SHP77 treated with DMSO at 0.1 percent for 48 hours (cell line): ENCODE measurements at regions not wholly inside any gene's neighbourhood (a gene's known extent, or its start where the extent isn't known, plus 50 kb on each side); places are given as distances from the start of the nearest gene placed in this dataset.

Source experiments
- DNase-seq: peaks from one replicate; lab custom pipeline; 2025; lab: John Stamatoyannopoulos, UW

DNA sequence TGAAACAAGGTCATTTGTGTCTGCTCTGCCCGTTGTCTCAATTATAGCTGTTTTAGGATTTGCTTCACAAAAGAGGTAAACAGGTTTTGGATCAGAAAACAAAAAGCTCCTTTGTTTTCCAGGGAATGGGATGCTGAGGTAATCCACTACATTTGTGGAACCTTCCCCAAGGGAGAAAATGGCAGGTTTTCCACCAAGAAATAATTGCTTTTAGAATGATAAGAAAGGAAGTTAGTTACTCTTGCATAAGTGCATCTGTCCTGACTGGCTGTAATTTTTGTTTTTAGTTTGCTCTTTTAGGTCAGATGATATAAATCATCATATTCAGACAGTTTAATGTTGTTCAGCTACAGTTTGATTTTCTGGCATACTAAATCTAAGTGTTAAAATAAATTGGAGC lies 198.5 kb upstream of the COL8A1 start:
- DNase-seq = no peak

DNA sequence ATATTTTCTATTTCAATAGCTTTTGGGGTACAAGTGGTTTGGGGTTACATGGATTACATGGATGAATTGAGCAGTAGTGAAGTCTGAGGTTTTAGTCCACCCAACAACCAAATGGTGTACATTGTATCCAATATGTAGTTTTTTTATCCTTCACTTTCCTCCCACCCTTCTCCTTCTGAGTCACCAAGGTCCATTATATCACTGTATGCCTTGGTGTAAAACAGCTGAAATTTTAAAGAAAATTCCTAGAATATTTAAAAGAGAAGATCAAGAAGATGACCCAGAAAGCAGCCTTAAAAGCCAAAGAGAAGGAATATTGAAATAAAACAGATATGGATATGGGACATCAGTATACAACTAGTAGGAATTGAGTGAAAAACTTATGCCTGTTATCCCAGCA lies 204.2 kb upstream of the COL8A1 start:
- DNase-seq = no peak

DNA sequence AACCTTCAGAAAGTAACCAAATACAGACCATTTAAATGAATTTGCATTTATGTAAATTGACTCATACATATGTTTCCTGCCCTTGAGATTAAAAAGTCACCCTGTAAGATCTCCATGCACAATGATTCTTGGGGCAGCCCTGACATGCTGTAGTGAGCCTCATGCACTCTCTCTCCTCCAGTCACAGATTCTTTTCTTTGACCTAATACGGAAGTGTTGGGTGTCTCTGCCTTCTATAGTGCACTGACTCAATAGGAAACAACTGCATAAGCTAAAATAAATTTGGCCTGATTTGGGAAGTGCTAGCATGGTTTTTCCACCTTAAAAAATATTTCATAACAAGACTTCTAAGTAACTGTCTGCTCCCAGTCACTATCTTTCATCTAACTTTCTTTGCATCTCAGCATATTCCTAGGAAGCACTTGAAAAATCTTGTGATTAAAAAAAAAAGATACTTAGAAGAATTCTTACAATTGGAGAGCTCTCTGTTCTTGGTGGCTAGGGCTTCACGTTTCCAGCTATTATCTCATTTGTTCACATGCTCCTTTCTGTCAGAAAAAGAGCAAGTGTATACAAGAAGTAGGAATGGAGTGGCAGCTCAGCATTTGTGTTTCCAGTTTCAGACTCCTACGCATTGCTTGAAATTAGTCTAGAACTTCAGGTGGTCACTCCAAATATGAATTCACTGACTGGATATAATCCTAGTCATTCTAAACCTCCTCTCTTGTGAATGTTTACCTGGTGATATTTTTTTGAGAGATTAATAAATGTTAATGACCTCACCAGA lies 207.9 kb upstream of the COL8A1 start:
- no peak for DNase-seq

DNA sequence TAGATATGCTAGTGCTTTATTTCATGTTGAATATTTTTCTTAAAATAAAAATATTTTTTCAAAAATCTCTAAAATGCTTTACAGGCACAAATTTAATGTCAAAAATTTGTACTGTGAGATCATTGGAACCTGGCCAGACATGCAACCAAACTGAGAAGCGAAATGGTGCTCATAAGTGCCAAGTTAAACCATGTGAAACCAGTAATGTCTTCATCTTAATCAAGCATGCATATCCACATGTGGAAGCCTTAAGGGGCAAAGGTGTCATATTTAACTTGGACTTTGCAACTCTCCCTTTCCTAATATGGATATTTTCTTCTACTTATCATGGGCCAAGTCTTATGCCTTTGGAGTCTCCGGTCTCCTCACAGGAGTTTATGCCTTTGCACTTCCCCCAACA lies 208.9 kb upstream of the COL8A1 start:
- no peak for DNase-seq

DNA sequence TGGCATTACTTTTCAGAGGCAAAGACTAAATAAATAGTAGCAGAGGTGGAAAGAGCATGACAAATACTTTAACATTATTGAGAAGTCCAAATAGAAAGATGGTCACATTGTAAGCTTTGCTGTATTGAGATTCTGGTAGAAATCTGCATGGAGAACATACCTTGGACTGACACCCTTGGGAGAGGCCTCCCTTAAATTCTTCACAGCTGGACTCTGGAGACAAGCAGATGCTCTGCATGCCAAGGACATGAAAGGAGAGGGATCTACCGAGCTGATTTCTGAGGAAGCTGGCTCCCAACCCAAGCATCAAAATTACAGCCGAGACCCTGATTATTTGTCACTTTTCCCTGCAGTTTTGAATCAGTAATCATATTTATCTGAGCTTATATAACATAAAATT lies 212.5 kb upstream of the COL8A1 start:
- DNase-seq = no peak

DNA sequence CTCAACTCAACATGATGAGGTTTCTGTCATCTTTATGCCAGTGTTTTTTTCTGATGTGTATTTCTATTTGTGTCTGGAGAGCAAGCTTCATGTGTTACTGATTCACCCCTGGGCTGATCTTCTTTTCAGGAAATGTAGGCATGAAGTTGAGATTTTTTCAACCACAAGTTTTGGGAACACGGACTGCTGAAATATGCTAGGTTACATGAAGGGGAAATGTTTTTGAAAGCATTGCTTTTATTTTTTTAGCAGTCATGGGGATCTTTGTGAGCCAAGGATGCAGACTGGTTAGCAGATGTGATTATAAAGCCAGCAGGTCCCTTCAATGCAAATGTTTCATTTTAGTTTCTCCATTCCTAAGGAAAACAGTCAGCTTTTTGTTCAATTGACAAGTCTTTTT lies 219.3 kb upstream of the COL8A1 start:
- DNase-seq = no peak

DNA sequence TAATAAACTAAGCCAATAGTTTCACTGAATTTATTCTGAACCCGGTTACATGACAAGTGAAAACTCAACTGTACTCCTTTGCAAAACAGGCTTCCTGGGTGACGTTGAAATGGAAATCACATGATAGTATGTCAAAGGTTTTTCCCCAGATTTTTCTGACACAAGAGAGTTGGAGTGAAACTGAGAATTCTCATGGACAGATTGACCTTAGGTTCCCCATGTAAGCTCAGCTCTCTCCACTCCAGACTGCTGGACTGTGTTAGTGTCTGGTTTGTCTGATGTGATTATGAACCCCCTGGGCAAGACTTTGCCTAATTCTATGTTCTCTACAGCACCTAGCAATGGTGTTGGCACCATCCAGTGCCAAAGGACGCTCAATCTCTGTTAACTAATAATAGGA lies 219.7 kb upstream of the COL8A1 start:
- DNase-seq = no peak

DNA sequence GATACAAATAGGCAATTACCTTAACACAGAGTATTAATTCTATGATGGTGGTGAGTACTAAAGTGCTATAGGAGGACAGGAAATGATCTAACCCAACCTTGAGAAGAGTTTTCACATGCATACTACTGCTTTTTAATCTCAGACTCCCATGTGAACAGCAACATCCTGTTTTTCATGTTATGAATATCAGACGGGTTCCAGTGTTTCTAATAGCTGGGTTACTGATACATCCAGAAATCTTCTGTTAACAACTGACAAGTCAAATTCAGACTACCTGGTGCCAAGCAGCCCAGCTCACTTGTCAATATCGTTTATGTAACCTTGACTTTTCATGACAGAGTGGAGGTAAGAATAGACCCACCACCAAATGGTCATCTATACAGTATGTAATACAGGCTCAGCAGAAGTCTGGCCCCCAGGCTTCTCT lies 220.2 kb upstream of the COL8A1 start:
- DNase-seq = no peak

DNA sequence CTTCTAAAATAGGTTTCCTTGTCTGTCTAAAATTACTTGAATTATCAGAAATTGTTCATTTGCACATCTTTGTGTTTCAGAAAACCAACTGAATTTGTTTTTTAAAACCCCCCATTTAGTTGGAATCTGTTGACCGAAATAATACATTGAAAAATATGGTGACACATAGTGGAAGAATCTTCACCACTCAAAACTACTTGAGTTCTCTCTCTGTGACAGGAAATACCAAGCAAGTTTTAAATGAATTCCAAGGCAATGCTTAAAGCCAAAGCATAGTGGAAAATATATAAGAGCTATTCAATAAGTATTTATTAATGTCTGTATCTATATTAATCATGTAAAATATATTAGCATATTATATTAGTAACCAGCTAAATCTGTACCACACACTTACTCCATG lies 224.9 kb upstream of the COL8A1 start:
- no peak for DNase-seq

DNA sequence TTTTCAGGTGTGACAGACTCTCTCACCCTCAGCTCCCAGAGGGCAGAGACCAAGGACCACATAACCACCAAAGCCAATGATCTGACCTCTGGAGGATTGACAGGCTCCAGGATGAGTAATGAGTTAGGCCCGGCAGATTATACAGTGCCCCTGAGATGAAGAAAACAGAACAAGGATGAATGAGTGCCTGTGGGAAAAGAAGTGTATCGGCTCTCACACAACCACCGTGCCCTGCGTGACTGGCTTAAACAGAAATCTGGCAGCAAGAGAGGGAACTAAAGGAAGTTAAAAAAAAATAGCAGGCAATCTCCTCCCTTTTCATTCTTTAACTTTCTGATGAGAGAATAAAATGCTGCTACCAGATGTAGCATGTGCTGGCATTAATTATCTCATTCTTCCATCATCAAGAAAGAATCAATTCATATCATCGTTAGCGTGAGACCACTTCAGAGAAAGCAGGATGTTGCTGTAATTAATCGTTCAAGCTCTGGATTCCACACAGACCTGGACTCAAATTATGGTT lies 227.5 kb upstream of the COL8A1 start:
- DNase-seq = no peak

DNA sequence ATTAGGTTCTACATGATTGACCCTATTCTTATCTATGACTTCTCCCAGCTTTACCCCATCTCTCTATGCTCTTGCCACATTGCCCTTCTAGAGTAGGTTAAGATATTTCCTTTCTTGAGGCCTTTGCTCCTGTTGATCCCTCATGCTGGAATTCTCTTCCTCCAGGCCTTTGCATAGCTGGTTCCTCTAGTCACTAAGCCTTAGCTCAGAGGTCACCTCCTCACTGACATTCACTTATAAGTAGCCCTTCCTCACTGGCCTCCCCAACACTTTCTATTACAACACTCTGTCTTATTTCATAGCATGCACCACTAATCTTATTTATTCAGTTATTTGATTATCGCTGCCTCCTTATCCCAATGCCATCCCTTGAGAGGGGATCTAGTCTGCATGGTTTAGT lies 228.4 kb upstream of the COL8A1 start:
- no peak for DNase-seq

DNA sequence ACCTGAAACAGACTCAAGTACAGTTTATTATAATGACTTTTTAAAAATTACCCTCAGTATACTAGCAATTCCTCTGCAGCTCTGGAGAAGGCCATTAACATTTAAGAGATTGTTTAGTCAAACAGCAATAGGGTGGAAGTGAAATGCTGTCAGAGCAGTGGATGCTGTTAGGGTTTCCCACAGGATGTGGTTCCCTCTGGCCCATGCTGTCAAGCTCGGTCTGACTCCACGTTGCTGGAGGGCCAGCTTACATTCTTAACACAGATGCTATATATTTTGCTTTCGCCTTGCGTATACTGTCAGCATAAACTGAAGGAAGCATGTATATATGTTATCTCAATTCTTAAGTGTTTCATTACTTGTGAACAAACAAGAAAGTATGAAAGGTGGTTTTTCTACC lies 231.1 kb upstream of the COL8A1 start:
- no peak for DNase-seq

DNA sequence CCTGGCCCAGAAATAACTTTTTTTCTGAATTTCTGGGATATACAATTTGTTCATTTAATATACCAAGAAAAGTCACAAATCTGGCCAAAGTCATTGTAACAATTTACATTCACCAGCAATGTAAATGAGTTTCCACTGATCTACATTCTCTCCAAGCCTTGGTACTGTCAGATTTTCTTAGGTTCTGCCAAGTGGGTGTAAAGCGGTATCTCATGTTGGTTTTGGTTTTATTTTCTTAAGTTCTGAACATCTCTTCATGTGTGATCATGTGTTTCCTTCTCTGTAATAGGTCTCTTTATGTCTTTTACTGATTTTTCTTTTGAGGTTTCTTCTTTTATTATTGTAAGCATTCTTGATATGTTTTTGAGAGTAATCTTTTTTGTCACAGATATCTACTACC lies 235.6 kb upstream of the COL8A1 start:
- no peak for DNase-seq

DNA sequence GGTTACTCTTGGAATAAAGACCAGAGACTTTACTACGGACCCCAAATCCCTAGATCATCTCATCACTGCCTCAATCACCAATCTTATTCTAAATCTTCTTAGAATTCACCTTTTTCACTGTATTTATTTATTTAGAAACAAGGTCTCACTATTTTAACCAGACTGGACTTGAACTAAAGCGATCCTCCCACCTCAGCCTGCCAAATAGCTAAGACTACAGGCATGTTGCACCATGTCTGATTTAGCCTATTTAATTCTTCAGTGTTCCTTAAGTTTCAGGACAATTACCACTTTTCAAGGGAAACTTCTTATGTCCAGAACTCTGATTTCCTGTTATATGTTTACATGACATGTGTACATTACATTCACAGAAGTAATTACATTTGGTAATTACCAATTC lies 238.0 kb upstream of the COL8A1 start:
- no peak for DNase-seq

DNA sequence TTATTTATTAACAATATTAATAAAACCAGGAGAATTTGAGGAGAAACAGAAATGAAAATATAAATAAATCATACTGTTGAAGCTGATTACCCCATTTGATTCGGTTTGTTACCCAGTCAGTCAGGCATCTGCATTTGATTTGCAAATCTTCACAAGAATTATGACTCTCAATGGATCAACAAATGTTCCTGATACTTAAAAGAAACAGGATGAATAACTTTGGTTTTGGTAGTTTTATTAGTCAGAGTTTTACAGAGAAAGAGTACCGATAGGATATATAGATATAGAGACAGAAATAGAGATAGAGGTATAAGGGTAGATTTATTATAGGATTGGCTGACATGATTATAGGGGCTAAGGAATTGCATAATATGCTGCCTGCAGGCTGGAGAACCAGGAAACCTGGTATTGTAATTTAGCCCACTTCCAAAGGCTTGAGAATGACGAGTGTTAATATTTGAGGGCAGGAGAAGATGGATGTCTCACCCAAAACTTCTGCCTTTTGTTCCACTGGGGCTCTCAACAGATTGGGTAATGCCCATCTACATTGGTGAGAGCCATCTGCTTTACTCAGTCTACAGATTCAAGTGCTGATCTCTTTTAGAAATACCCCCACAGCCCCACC lies 241.6 kb upstream of the COL8A1 start:
- DNase-seq = no peak

DNA sequence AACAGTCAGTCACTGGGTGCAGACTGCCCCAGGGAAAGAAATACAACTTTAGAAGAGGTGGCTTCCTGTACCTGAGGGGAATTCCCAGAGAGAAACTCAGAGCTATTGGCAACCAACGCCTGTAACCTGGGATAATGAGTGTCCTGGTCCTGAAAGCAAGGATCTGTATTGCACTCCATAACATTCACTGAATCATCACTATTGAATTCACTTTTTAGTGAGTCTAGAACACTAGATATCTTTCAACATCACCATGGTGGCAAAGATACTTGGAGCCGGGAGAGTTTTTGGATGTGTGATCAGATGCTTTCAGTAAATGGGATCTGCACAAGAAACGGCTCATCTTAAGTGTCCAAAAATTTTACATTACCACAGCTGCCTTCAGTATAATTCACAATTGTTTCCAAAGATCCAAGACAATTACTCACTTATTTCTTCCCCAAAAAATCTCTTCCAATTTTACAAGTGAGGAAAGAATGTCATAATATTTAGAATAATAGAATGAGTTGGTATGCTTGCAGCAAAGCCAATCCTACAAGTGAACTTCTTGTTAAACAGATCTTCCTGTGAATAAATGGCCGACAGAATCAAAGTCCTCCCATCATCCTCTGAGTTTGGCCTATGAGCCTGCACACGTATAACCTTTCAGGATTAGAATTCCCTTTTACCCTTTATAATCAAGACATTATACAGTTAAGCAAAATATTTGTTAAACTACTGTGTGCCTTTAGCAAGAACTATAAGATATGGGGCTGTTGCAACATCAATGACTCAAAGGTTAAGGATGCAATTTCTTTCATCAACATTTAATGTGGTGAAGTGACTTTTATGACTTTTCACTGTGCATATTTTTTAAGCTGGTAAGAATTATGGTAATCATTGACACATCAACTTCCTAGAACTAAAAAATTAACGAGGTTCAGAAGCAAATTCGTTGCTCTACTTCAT lies 243.3 kb upstream of the COL8A1 start:
- no peak for DNase-seq

DNA sequence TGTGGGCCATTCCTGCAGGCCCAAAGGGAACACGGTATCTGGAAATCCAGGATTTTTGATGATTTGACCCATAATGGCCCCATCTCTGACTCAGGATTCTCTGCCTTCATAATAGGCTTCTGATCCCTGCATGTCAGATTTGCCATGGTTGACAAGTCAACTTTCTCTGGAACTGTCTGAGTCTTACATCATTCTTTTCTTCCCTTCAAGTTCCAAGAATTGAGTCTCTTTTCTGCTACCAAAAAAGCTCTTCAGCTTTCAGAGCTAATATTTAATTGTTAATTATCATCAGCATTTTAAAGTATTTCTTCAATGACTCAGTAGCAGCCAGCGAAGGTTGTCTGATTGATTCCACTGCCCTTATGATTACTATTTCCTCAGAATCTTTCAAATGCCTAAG lies 244.4 kb upstream of the COL8A1 start:
- no peak for DNase-seq

DNA sequence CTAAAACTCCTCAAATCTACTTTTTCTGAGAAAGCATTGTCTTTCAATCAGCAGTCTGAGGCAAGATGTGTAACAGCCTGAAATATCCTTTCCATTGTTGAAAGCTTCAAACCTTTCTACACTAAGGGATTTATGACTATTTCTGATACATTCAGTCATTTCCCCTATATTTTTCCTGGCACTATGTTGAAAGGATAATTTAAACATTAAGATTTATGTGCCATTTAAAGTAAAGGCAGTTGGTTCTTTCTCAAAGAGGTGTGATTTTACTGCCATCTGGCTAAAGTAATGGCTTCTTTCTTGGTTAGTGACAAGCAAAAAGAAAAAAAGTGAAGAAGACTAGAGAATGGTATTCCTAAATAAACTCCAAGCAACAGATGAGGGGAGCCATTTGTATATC lies 249.6 kb upstream of the COL8A1 start:
- DNase-seq = no peak

DNA sequence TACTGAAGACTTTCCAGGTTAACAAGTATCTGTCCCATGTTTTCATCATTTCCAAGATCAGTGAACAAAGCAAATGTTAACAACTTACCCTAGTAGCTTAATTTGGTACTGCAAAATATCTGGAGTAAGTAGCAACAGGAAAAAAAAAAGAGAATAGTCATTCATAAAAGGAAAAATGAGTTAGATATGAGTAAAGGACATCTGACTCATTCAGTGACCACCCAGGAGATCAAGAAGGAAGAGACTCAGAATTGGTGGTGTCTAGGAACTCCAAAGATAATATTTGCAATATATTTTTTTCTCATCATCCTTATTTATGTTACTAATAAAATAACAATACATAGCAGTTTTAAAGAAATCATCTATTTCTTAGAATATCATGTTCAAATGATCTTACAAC lies 253.8 kb upstream of the COL8A1 start:
- DNase-seq = no peak

DNA sequence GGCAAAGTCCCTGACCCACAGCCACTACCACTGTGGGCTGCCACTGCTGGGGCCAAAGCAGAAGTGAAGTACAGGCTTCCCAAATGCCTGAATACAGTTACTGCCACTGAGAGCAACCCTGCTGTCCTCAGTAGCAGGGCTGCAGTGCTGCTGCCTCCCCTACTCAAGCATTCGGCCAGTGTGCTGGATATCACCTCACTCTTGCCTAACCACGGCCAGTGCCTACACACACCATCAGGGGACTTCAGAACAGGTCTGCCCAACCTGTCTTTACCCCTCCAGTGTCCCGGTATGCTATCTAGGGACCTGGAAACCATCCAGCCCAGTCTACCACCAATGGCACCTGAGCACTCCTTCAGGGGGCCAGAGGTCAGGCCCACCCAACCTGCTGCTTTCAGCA lies 261.5 kb upstream of the COL8A1 start:
- DNase-seq = no peak

DNA sequence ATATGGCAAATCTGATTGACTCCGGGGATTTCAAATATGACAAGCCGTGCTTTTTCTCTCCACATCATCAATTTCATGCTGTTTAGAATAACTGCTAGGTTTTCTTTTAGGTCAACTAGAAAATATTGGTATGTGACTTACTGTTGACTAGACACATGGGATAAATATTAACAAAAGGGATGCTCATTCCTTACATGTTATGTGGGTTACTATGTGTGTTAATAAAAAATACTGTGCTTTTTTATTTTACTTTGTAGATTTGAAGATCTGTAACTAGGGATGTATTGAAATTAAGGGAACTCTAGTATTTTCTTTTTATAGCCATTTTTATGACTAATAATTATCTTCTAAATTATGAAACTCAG lies 264.6 kb upstream of the COL8A1 start:
- no peak for DNase-seq

DNA sequence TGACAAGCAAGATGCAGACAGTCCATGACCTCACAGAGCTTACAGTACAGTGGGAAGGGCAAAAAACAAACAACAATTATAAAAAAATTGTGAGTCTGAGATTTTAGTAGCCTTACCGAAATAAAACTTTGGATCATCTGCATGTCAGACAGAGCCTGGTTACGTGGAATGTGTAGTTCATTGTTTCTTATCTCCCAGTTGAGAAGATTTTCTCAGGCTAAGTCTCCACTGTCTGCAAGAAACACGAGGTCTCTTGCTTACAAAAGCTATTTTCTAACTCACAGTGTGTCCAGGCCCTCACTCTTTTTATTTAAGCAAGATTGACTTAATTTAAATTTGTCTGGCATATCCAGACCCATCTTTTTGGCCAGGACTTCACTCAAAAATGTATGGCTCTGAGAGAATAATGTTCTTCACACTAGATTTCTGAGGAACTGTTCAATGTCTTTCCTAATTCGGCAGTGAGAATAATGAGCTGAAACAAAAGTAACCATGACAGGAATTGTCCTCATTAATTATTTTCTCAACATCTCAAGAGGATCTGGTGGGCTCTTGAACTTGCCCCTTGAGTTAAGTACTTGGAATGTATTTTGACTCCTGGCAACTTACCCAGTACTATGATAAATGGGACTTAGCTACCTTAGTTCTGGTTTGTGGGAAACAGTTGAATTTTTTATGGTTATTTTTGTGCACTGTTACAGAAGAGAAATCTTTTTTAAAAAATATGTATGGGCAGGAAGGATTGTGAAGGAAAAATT lies 265.1 kb upstream of the COL8A1 start:
- no peak for DNase-seq
